Neural cell (in vitro differentiated cells): ENCODE measurements at regions not wholly inside any gene's neighbourhood (a gene's known extent, or its start where the extent isn't known, plus 50 kb on each side); places are given as distances from the start of the nearest gene placed in this dataset.

Source experiments
- H2AFZ ChIP-seq: fragments of 200-600, 300-800 bp; sonication (generic), shearing (Covaris generic); 2 replicates; pipeline ENCODE4 v1.6.0; 2014; ENCODE audit warnings: low read depth, mild to moderate bottlenecking, antibody characterized with exemption, low read length, moderate library complexity
- H3F3A ChIP-seq: fragments of 200-600 bp; shearing (Covaris generic); 2 replicates; pipeline ENCODE4 v1.6.1; 2016; ENCODE audit warnings: mild to moderate bottlenecking, moderate library complexity, mixed read lengths, antibody characterized with exemption, low read length; ENCODE audit not compliant: insufficient read depth, poor library complexity, severe bottlenecking
- H3K27ac ChIP-seq: fragments of 200-600, 300-800 bp; sonication (generic), shearing (Covaris generic); 2 replicates; pipeline ENCODE4 v1.5.1; 2014; ENCODE audit warnings: mild to moderate bottlenecking, low read length, moderate library complexity
- H3K27me3 ChIP-seq: fragments of 300-800, 200-600 bp; sonication (generic), shearing (Covaris generic); 2 replicates; pipeline ENCODE4 v1.6.0; 2014; ENCODE audit warnings: mild to moderate bottlenecking, low read depth, low read length, moderate library complexity; ENCODE audit not compliant: insufficient read depth
- H3K36me3 ChIP-seq: fragments of 300-800, 200-600 bp; sonication (generic), shearing (Covaris generic); 2 replicates; pipeline ENCODE4 v1.5.1; 2014; ENCODE audit warnings: mild to moderate bottlenecking, antibody characterized with exemption, low read length, moderate library complexity; ENCODE audit not compliant: insufficient read depth
- H3K4me2 ChIP-seq: fragments of 300-800, 200-600 bp; sonication (generic), shearing (Covaris generic); 2 replicates; pipeline ENCODE4 v1.6.0; 2014; ENCODE audit warnings: mild to moderate bottlenecking, low read length
- H3K4me3 ChIP-seq: fragments of 300-800, 200-600 bp; sonication (generic), shearing (Covaris generic); 2 replicates; pipeline ENCODE4 v1.5.1; 2014; ENCODE audit warnings: mild to moderate bottlenecking, low read length, moderate library complexity
- H3K79me2 ChIP-seq: fragments of 200-600 bp; shearing (Covaris generic); replicated peaks from 2 replicates; pipeline ENCODE4 v1.6.0; 2014; ENCODE audit warnings: mild to moderate bottlenecking, low read length, moderate library complexity; ENCODE audit not compliant: insufficient read depth
- H3K9ac ChIP-seq: fragments of 300-800, 200-600 bp; sonication (generic), shearing (Covaris generic); 2 replicates; pipeline ENCODE4 v1.6.1; 2016; ENCODE audit warnings: mild to moderate bottlenecking, low read length, mixed read lengths
- H3K9me2 ChIP-seq: fragments of 200-600 bp; shearing (Covaris generic); 2 replicates; pipeline ENCODE4 v1.6.1; 2016; ENCODE audit warnings: mild to moderate bottlenecking, low read length, mixed read lengths; ENCODE audit not compliant: insufficient read depth
- H3K9me3 ChIP-seq: fragments of 200-600, 300-800 bp; sonication (generic), shearing (Covaris generic); 2 replicates; pipeline ENCODE4 v1.6.1; 2016; ENCODE audit warnings: mild to moderate bottlenecking, mixed run types, low read length, moderate library complexity, mixed read lengths
- H4K20me1 ChIP-seq: fragments of 200-600 bp; shearing (Covaris generic); 2 replicates; pipeline ENCODE4 v1.6.1; 2016; ENCODE audit warnings: mild to moderate bottlenecking, mixed run types; ENCODE audit not compliant: insufficient read depth
- EP300 ChIP-seq: fragments of 450-650 bp; conservative IDR thresholded peaks from 2 replicates; pipeline ENCODE4 v1.6.1; 2014; ENCODE audit warnings: antibody characterized with exemption, mild to moderate bottlenecking, moderate library complexity; ENCODE audit not compliant: poor library complexity, severe bottlenecking
- EZH2 ChIP-seq: fragments of 200-600, 300-800 bp; shearing (Covaris generic), sonication (generic); IDR thresholded peaks from 2 replicates; pipeline ENCODE4 v1.6.1; 2014; ENCODE audit warnings: antibody characterized with exemption, low read length, borderline replicate concordance, mild to moderate bottlenecking; ENCODE audit not compliant: insufficient read depth, poor library complexity, severe bottlenecking
- MXI1 ChIP-seq: fragments of 450-650 bp; conservative IDR thresholded peaks from 2 replicates; pipeline ENCODE4 v1.6.1; 2014; ENCODE audit warnings: antibody characterized with exemption, mild to moderate bottlenecking; ENCODE audit not compliant: poor library complexity, severe bottlenecking
- POLR2AphosphoS5 ChIP-seq: IDR thresholded peaks from 2 replicates; pipeline ENCODE4 v1.6.1; 2012
- RAD21 ChIP-seq: fragments of 450-650 bp; conservative IDR thresholded peaks from 2 replicates; pipeline ENCODE4 v1.6.1; 2014; ENCODE audit warnings: antibody characterized with exemption, mild to moderate bottlenecking, moderate library complexity
- SMC3 ChIP-seq: fragments of 450-650 bp; conservative IDR thresholded peaks from 2 replicates; pipeline ENCODE4 v1.6.1; 2014; ENCODE audit warnings: antibody characterized with exemption, mild to moderate bottlenecking, moderate library complexity; ENCODE audit not compliant: poor library complexity
- TAF1 ChIP-seq: IDR thresholded peaks from 2 replicates; pipeline ENCODE4 v1.6.1; 2012; ENCODE audit warnings: low read depth
- TF ChIP-seq, protein P1 (sequence below): fragments of 450-650 bp; IDR thresholded peaks from 2 replicates; pipeline ENCODE4 v1.5.1; 2014; ENCODE audit warnings: antibody characterized with exemption, mild to moderate bottlenecking, moderate library complexity; ENCODE audit not compliant: poor library complexity, severe bottlenecking
- TF ChIP-seq, protein P2 (sequence below): IDR thresholded peaks from 2 replicates; pipeline ENCODE4 v1.6.1; 2012; ENCODE audit warnings: borderline replicate concordance

DNA sequence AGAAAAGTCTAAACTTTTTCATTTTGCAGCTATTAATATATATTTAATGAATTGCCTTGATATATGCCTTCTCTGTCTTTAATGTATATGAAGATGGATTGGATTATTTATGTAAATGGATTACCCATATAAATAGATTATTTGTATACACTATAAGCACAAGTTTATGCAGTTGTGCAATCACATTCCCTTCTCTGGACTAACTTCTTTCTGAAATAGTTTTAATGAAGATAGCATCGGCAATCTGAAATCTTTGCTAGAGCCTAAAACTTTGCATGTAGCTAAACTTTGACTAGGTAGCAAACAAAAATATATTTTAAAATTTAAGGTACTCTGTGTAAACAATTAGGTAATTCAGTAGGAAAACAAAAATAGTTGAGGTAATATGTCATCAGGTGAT, 127.8 kb downstream of the PCDH7 start:
- H3K4me2 ChIP-seq, result no peak overlapping the region

DNA sequence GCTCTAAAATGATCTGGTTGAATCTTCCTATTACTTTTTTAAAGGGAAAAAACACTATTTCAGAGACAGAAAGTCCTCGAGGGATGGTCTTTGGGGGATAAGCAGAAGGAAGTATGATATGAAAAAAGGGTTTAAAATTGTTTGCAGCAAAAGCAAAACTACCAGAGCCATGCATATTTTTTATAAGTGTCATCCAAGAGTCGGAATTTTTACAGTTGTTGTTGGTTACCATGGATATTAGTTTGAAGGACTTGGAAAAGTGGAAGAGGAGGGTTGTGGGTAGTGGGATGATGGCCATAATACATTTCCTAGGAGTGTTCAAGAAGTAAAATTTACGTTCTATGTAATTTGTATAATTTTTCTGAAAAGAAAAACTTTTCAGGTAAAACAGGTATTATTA, 134.4 kb downstream of the PCDH7 start:
- H3K4me2 ChIP-seq, result no peak overlapping the region
- H3K27ac ChIP-seq, result no peak overlapping the region
- TF ChIP-seq RAD21 (no peak), POLR2AphosphoS5 (no peak), EZH2 (no peak), MXI1 (no peak), SMC3 (no peak), EP300 (no peak), TAF1 (no peak)
- TF ChIP-seq, protein P1, sequence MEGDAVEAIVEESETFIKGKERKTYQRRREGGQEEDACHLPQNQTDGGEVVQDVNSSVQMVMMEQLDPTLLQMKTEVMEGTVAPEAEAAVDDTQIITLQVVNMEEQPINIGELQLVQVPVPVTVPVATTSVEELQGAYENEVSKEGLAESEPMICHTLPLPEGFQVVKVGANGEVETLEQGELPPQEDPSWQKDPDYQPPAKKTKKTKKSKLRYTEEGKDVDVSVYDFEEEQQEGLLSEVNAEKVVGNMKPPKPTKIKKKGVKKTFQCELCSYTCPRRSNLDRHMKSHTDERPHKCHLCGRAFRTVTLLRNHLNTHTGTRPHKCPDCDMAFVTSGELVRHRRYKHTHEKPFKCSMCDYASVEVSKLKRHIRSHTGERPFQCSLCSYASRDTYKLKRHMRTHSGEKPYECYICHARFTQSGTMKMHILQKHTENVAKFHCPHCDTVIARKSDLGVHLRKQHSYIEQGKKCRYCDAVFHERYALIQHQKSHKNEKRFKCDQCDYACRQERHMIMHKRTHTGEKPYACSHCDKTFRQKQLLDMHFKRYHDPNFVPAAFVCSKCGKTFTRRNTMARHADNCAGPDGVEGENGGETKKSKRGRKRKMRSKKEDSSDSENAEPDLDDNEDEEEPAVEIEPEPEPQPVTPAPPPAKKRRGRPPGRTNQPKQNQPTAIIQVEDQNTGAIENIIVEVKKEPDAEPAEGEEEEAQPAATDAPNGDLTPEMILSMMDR, result no peak
- TF ChIP-seq, protein P2, sequence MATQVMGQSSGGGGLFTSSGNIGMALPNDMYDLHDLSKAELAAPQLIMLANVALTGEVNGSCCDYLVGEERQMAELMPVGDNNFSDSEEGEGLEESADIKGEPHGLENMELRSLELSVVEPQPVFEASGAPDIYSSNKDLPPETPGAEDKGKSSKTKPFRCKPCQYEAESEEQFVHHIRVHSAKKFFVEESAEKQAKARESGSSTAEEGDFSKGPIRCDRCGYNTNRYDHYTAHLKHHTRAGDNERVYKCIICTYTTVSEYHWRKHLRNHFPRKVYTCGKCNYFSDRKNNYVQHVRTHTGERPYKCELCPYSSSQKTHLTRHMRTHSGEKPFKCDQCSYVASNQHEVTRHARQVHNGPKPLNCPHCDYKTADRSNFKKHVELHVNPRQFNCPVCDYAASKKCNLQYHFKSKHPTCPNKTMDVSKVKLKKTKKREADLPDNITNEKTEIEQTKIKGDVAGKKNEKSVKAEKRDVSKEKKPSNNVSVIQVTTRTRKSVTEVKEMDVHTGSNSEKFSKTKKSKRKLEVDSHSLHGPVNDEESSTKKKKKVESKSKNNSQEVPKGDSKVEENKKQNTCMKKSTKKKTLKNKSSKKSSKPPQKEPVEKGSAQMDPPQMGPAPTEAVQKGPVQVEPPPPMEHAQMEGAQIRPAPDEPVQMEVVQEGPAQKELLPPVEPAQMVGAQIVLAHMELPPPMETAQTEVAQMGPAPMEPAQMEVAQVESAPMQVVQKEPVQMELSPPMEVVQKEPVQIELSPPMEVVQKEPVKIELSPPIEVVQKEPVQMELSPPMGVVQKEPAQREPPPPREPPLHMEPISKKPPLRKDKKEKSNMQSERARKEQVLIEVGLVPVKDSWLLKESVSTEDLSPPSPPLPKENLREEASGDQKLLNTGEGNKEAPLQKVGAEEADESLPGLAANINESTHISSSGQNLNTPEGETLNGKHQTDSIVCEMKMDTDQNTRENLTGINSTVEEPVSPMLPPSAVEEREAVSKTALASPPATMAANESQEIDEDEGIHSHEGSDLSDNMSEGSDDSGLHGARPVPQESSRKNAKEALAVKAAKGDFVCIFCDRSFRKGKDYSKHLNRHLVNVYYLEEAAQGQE, result no peak
- H2AFZ ChIP-seq, result no peak overlapping the region
- H3K9me3 ChIP-seq, result no peaks in the 10 kb centered on the region
- H3K9me2 ChIP-seq, result no peaks in the 10 kb centered on the region
- H3K9ac ChIP-seq, result no peak overlapping the region
- no peaks in the 10 kb centered on the region for H3F3A ChIP-seq
- H3K79me2 ChIP-seq, result peaks cover 3% of the 10 kb centered on the region
- H4K20me1 ChIP-seq, result no peaks in the 10 kb centered on the region
- H3K4me3 ChIP-seq, result no peak overlapping the region
- no peaks in the 10 kb centered on the region for H3K27me3 ChIP-seq
- no peaks in the 10 kb centered on the region for H3K36me3 ChIP-seq

More for the DNA sequence above, 127.8 kb downstream of the PCDH7 start:
- Histone ChIP-seq H3K79me2 (no peaks in the 10 kb centered on the region), H2AFZ (no peak overlapping the region), H3K27ac (no peak overlapping the region), H3K4me3 (no peak overlapping the region), H3K9me3 (no peaks in the 10 kb centered on the region), H3K36me3 (no peaks in the 10 kb centered on the region), H3K9ac (no peak overlapping the region), H3K9me2 (no peaks in the 10 kb centered on the region), H3K27me3 (no peaks in the 10 kb centered on the region), H4K20me1 (no peaks in the 10 kb centered on the region), H3F3A (no peaks in the 10 kb centered on the region)
- TF ChIP-seq EZH2 (no peak), RAD21 (no peak)
- TF ChIP-seq, protein P2, result no peak
- TF ChIP-seq, protein P1, result no peak
